ENCODE measurements at regions not wholly inside any gene's neighbourhood (a gene's known extent, or its start where the extent isn't known, plus 50 kb on each side); places are given as distances from the start of the nearest gene placed in this dataset.
"Not testable (repeated sequence)": the region's sequence is repeated elsewhere in the genome, so short reads cannot be mapped to it uniquely, and the experiment has no call there.

DNA sequence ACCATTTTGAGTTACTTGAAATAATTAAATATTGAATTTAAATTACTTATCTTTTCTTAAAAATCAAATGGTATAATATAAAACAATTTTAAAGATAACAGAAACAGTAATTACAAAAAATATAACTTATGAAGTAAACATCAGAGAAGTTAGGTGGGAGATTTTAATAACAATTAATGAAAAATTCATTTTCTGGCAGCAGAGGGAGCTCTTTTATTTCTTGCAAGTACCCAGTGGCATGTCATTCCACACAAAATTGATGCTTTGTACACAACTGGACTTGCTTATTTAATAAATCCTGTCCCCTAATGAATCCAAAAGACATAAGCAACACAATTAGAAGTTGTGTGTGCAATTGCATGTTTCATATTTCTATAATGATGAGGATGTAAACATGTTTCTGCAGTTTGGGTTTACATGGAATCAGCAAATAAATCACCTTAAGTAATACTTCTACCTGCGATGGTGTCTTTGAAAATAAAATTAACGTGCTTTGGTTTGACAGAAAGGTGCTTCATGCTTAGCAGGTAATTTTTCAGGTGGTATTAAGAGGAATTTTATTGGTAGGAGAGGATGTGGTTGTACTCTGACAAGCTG, 861.3 kb downstream of the ZPLD1 start:
- no peak for DNase-seq (ENCODE audit: insufficient read length, low spot score, missing footprints)
- no peaks in the 10 kb centered on the region for H4K20me1 ChIP-seq (ENCODE audit: insufficient read depth, low read length)
- H3K9me3 ChIP-seq (ENCODE audit: low read depth, low read length) = no peaks in the 10 kb centered on the region
- no peak overlapping the region for H3K27ac ChIP-seq (ENCODE audit: low read depth, low read length)
- H3K27me3 ChIP-seq (ENCODE audit: insufficient read depth, low read length) = no peaks in the 10 kb centered on the region
- TF ChIP-seq CTCF (IDR thresholded peaks at IDR 0.05; ENCODE audit: extremely low read depth, low read depth, low read length) = no peak
- no peaks in the 10 kb centered on the region for H3K4me1 ChIP-seq (ENCODE audit: insufficient read depth, low read length)
- H3K36me3 ChIP-seq (ENCODE audit: insufficient read depth, low read length) = no peaks in the 10 kb centered on the region
- no peak overlapping the region for H3K4me3 ChIP-seq (ENCODE audit: insufficient read depth, low read length)
- H2AFZ ChIP-seq (ENCODE audit: low read length) = no peak overlapping the region
- no peak overlapping the region for H3K4me2 ChIP-seq (ENCODE audit: insufficient read depth, low read length)
- H3K79me2 ChIP-seq (ENCODE audit: insufficient read depth, low read length) = no peaks in the 10 kb centered on the region

DNA sequence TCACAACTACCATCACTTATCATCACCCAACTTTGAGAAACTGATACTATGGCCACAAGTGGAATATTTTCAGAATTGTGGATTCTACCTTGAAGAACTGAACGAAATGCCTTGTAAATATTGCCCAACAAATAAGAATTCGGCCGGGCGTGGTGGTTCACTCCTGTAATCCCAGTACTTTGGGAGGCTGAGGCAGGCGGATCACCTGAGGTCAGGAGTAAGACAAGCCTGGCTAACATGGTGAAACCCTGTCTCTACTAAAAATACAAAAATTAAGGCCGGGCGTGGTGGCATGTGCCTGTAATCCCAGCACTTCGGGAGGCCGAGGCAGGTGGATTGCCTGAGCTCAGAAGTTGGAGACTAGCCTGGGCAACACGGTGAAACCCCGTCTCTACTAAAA, 862.7 kb downstream of the ZPLD1 start:
- H3K4me1 ChIP-seq (ENCODE audit: insufficient read depth, low read length); H3K27me3 ChIP-seq (ENCODE audit: insufficient read depth, low read length); H4K20me1 ChIP-seq (ENCODE audit: insufficient read depth, low read length); H3K4me3 ChIP-seq (ENCODE audit: insufficient read depth, low read length); DNase-seq (ENCODE audit: insufficient read length, low spot score, missing footprints); H3K79me2 ChIP-seq (ENCODE audit: insufficient read depth, low read length); H3K27ac ChIP-seq (ENCODE audit: low read depth, low read length); H3K4me2 ChIP-seq (ENCODE audit: insufficient read depth, low read length); H2AFZ ChIP-seq (ENCODE audit: low read length); H3K36me3 ChIP-seq (ENCODE audit: insufficient read depth, low read length); H3K9me3 ChIP-seq (ENCODE audit: low read depth, low read length): not testable (repeated sequence)

DNA sequence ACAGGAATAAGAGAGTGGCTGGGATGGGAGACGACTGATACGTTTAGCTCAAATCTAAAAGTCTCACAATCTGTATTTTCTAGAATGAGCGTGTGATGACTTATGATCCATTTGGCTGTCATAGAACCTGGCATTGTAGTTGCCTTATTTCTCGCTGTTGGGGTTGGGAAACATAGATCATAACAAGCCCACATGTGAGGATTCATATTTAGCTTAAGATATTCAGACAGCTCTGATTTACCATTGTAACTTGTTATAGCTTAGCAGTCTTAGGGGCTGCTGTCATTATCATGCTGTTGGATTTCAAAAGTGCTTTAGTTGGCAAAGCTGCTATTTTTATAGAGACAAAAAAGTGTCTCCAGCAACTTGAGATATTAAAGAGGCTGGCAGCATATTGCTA, 871.3 kb downstream of the ZPLD1 start:
- no peaks in the 10 kb centered on the region for H3K9me3 ChIP-seq (ENCODE audit: low read depth, low read length)
- no peak overlapping the region for H3K4me2 ChIP-seq (ENCODE audit: insufficient read depth, low read length)
- no peaks in the 10 kb centered on the region for H4K20me1 ChIP-seq (ENCODE audit: insufficient read depth, low read length)
- H3K27ac ChIP-seq (ENCODE audit: low read depth, low read length) = no peak overlapping the region
- no peak for TF ChIP-seq CTCF (IDR thresholded peaks at IDR 0.05; ENCODE audit: extremely low read depth, low read depth, low read length)
- no peak overlapping the region for H3K4me3 ChIP-seq (ENCODE audit: insufficient read depth, low read length)
- no peaks in the 10 kb centered on the region for H3K4me1 ChIP-seq (ENCODE audit: insufficient read depth, low read length)
- H3K79me2 ChIP-seq (ENCODE audit: insufficient read depth, low read length) = no peaks in the 10 kb centered on the region
- no peaks in the 10 kb centered on the region for H3K36me3 ChIP-seq (ENCODE audit: insufficient read depth, low read length)
- DNase-seq (ENCODE audit: insufficient read length, low spot score, missing footprints) = no peak
- no peak overlapping the region for H2AFZ ChIP-seq (ENCODE audit: low read length)
- no peaks in the 10 kb centered on the region for H3K27me3 ChIP-seq (ENCODE audit: insufficient read depth, low read length)

DNA sequence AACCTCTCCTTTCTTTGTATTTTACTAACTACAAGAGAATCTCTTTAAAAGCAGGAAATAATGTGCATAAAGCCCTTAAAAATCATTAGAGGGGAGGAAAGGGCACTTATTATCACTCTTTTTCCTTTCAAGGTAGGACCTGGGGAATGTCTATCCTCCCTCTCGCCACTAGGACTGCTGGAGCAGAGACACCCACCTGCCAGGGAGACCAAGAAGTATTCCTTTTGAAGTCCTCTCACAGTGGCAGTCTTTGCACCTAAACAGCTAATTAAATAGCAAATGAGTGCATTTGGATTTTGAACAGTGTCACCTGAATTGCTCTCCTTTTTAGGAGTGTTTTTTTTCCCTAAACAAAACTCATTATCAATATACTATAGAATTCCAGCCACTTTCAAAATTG, 874.1 kb downstream of the ZPLD1 start:
- Histone ChIP-seq H3K36me3 (ENCODE audit: insufficient read depth, low read length) (no peaks in the 10 kb centered on the region), H3K27me3 (ENCODE audit: insufficient read depth, low read length) (no peaks in the 10 kb centered on the region), H3K9me3 (ENCODE audit: low read depth, low read length) (no peaks in the 10 kb centered on the region), H3K79me2 (ENCODE audit: insufficient read depth, low read length) (no peaks in the 10 kb centered on the region), H3K4me2 (ENCODE audit: insufficient read depth, low read length) (no peak overlapping the region), H3K4me1 (ENCODE audit: insufficient read depth, low read length) (no peaks in the 10 kb centered on the region), H2AFZ (ENCODE audit: low read length) (no peak overlapping the region), H3K27ac (ENCODE audit: low read depth, low read length) (no peak overlapping the region), H4K20me1 (ENCODE audit: insufficient read depth, low read length) (no peaks in the 10 kb centered on the region), H3K4me3 (ENCODE audit: insufficient read depth, low read length) (no peak overlapping the region)
- DNase-seq (ENCODE audit: insufficient read length, low spot score, missing footprints) = no peak
- TF ChIP-seq CTCF (IDR thresholded peaks at IDR 0.05; ENCODE audit: extremely low read depth, low read depth, low read length) = no peak

Data from osteoblast (primary cell).